H9 (cell line): ENCODE measurements at regions not wholly inside any gene's neighbourhood (a gene's known extent, or its start where the extent isn't known, plus 50 kb on each side); places are given as distances from the start of the nearest gene placed in this dataset.

Source experiments
- DNase-seq: peaks from one replicate; pipeline ENCODE4 v3.0.0-alpha.2; 2017
- H2AFZ ChIP-seq: one replicate; pipeline ENCODE4 v1.6.1; 2013; ENCODE audit warnings: mild to moderate bottlenecking, low read length, control low read depth, moderate library complexity
- H2AK5ac ChIP-seq: 2 replicates; pipeline ENCODE4 v1.6.1; 2013; ENCODE audit warnings: low read length, control low read depth, mixed read lengths; ENCODE audit not compliant: insufficient read length
- H2BK120ac ChIP-seq: one replicate; pipeline ENCODE4 v1.6.1; 2013; ENCODE audit warnings: low read depth, mild to moderate bottlenecking, low read length, control low read depth, inconsistent platforms; ENCODE audit not compliant: poor library complexity, severe bottlenecking
- H2BK12ac ChIP-seq: 2 replicates; pipeline ENCODE4 v1.6.1; 2013; ENCODE audit warnings: low read length, control low read depth, mixed read lengths, low read depth; ENCODE audit not compliant: insufficient read length
- H2BK15ac ChIP-seq: 2 replicates; pipeline ENCODE4 v1.6.1; 2013; ENCODE audit warnings: low read depth, low read length, control low read depth
- H2BK20ac ChIP-seq: one replicate; pipeline ENCODE4 v1.6.1; 2013; ENCODE audit warnings: low read depth, mild to moderate bottlenecking, low read length, control low read depth, inconsistent platforms; ENCODE audit not compliant: poor library complexity, severe bottlenecking
- H2BK5ac ChIP-seq: 2 replicates; pipeline ENCODE4 v1.6.1; 2013; ENCODE audit warnings: low read length, control low read depth, mixed read lengths; ENCODE audit not compliant: insufficient read length
- H3K14ac ChIP-seq: 2 replicates; pipeline ENCODE4 v1.6.1; 2013; ENCODE audit warnings: low read length, control low read depth; ENCODE audit not compliant: insufficient read depth
- H3K18ac ChIP-seq: 2 replicates; pipeline ENCODE4 v1.6.1; 2013; ENCODE audit warnings: low read depth, mild to moderate bottlenecking, mixed read lengths, low read length, control low read depth; ENCODE audit not compliant: insufficient read length
- H3K23ac ChIP-seq: 2 replicates; pipeline ENCODE4 v1.6.1; 2013; ENCODE audit warnings: low read length, control low read depth, mixed read lengths, low read depth; ENCODE audit not compliant: insufficient read length
- H3K23me2 ChIP-seq: 2 replicates; pipeline ENCODE4 v1.6.1; 2013; ENCODE audit warnings: low read depth, mild to moderate bottlenecking, mixed read lengths, low read length, control low read depth; ENCODE audit not compliant: insufficient read length, poor library complexity, severe bottlenecking
- H3K27ac ChIP-seq: 2 replicates; pipeline ENCODE4 v1.5.1; 2013; ENCODE audit warnings: low read length, control low read depth, mixed read lengths, low read depth; ENCODE audit not compliant: insufficient read length
- H3K27me3 ChIP-seq: 2 replicates; pipeline ENCODE4 v1.6.1; 2013; ENCODE audit warnings: low read length, control low read depth, inconsistent platforms; ENCODE audit not compliant: insufficient read depth
- H3K4ac ChIP-seq: 2 replicates; pipeline ENCODE4 v1.6.1; 2013; ENCODE audit warnings: low read depth, mild to moderate bottlenecking, control low read depth, inconsistent platforms, low read length, moderate library complexity
- H3K4me1 ChIP-seq: 2 replicates; pipeline ENCODE4 v1.6.1; 2013; ENCODE audit warnings: low read length, control low read depth, inconsistent platforms; ENCODE audit not compliant: insufficient read depth
- H3K4me2 ChIP-seq: 2 replicates; pipeline ENCODE4 v1.6.1; 2013; ENCODE audit warnings: low read length, control low read depth, mixed read lengths; ENCODE audit not compliant: insufficient read length, insufficient read depth
- H3K56ac ChIP-seq: 2 replicates; pipeline ENCODE4 v1.6.1; 2013; ENCODE audit warnings: low read depth, mild to moderate bottlenecking, mixed read lengths, low read length, control low read depth; ENCODE audit not compliant: insufficient read length
- H3K79me1 ChIP-seq: 2 replicates; pipeline ENCODE4 v1.6.1; 2013; ENCODE audit warnings: low read depth, mild to moderate bottlenecking, moderate library complexity, low read length, control low read depth, inconsistent platforms; ENCODE audit not compliant: insufficient read depth, poor library complexity, severe bottlenecking
- H3K79me2 ChIP-seq: 2 replicates; pipeline ENCODE4 v1.6.1; 2013; ENCODE audit warnings: low read length, control low read depth, inconsistent platforms; ENCODE audit not compliant: insufficient read depth
- H3K9ac ChIP-seq: 2 replicates; pipeline ENCODE4 v1.6.1; 2013; ENCODE audit warnings: low read length, control low read depth, mixed read lengths; ENCODE audit not compliant: insufficient read length; ENCODE audit errors: extremely low read depth
- H3K9me3 ChIP-seq: one replicate; pipeline ENCODE4 v1.6.1; 2013; ENCODE audit warnings: low read depth, low read length, inconsistent platforms; ENCODE audit not compliant: control insufficient read depth
- H3T11ph ChIP-seq: one replicate; pipeline ENCODE4 v1.6.1; 2013; ENCODE audit warnings: mild to moderate bottlenecking, low read length, control low read depth, inconsistent platforms
- H4K20me1 ChIP-seq: one replicate; pipeline ENCODE4 v1.6.1; 2013; ENCODE audit not compliant: control insufficient read depth, insufficient read length, insufficient read depth
- H4K5ac ChIP-seq: 2 replicates; pipeline ENCODE4 v1.6.1; 2013; ENCODE audit warnings: low read depth, mild to moderate bottlenecking, mixed read lengths, low read length, control low read depth; ENCODE audit not compliant: insufficient read length
- H4K8ac ChIP-seq: replicated peaks from 2 replicates; pipeline ENCODE4 v1.6.1; 2013; ENCODE audit warnings: low read length, control low read depth, mixed read lengths, low read depth; ENCODE audit not compliant: insufficient read length
- H4K91ac ChIP-seq: 2 replicates; pipeline ENCODE4 v1.6.1; 2013; ENCODE audit warnings: low read depth, mild to moderate bottlenecking, moderate library complexity, mixed read lengths, low read length, control low read depth; ENCODE audit not compliant: insufficient read length
- H3K27ac Mint-ChIP-seq, 3 experiments: 2 replicates in 2 of 3; 3 replicates in 1 of 3; pipeline ENCODE4 v1.8.0; 2020 to 2021; ENCODE audit warnings: mixed read lengths in 3 of 3, mild to moderate bottlenecking in 1 of 3, moderate library complexity in 1 of 3
- H3K27me3 Mint-ChIP-seq: 2 replicates; pipeline ENCODE4 v1.8.0; 2021; ENCODE audit warnings: low read depth, mild to moderate bottlenecking, moderate library complexity, mixed read lengths
- H3K36me3 Mint-ChIP-seq, 3 experiments: 2 replicates in 2 of 3; 3 replicates in 1 of 3; pipeline ENCODE4 v1.8.0; 2020 to 2021; ENCODE audit warnings: low read depth in 3 of 3, mixed read lengths in 3 of 3; ENCODE audit not compliant: insufficient read depth in 1 of 3
- H3K4me1 Mint-ChIP-seq, 2 experiments: 2 replicates each; pipeline ENCODE4 v1.8.0; 2020; ENCODE audit warnings: mixed read lengths in 2 of 2
- H3K4me3 Mint-ChIP-seq, 2 experiments: 2 replicates in 1 of 2; 3 replicates in 1 of 2; pipeline ENCODE4 v1.8.0; 2020 to 2021; ENCODE audit warnings: mild to moderate bottlenecking in 2 of 2, mixed read lengths in 2 of 2, moderate library complexity in 1 of 2
- H3K9me3 Mint-ChIP-seq, 2 experiments: 2 replicates in 1 of 2; 3 replicates in 1 of 2; pipeline ENCODE4 v1.8.0; 2020; ENCODE audit warnings: mild to moderate bottlenecking in 2 of 2, mixed read lengths in 2 of 2, moderate library complexity in 1 of 2
- WGBS: extraction: QIAGEN DNeasy Blood & Tissue Kit; methylation state at CpG from one replicate; pipeline ENCODE4 v1.1.7; 2013; ENCODE audit warnings: missing lambda C conversion rate, low lambda C conversion rate, mixed read lengths; ENCODE audit not compliant: insufficient read length; ENCODE audit errors: extremely low coverage; 5-methylcytosine and 5-hydroxymethylcytosine counted together
- TF ChIP-seq, protein P1 (sequence below): fragments of 200-600 bp; sonication (generic); conservative IDR thresholded peaks from 3 replicates; pipeline ENCODE4 v1.8.0; 2021; ENCODE audit warnings: antibody characterized with exemption, mild to moderate bottlenecking

DNA sequence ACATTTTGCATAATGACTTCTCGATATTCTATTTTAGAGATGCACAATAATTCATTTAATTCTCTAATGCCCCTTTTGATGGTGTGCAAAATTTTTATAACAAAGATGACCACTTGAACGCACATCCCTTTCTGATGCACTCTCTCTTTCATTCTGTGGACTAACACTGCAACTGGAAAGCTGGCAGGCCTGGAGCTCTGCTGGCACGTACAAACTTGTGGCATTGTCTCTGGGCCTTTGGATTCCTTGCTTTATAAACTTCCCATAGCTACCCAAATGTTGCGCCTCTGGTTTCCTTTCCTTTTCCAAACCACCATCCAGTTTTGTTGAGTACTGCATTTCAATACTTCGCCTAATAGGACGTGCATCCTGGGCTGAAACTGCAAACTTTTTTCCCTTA, 194.5 kb upstream of the CFAP20DC start:
- Mint-ChIP-seq H3K4me3 (no peak overlapping the region), H3K27me3 (no peaks in the 10 kb centered on the region), H3K36me3 (no peaks in the 10 kb centered on the region; a peak in 1 of 7 replicates), H3K27ac (no peak overlapping the region), H3K4me1 (peaks cover 11 to 12% of the 10 kb centered on the region in 2 experiments), H3K9me3 (no peaks in the 10 kb centered on the region; a peak in 1 of 5 replicates)
- H3K56ac ChIP-seq = no peak overlapping the region
- no peak overlapping the region for H2BK15ac ChIP-seq
- H4K91ac ChIP-seq = no peak overlapping the region
- no peaks in the 10 kb centered on the region for H3K79me2 ChIP-seq
- H3K23ac ChIP-seq = no peak overlapping the region
- H4K8ac ChIP-seq = no peak overlapping the region
- H2BK12ac ChIP-seq = no peak overlapping the region
- no peak overlapping the region for H3K14ac ChIP-seq
- no peaks in the 10 kb centered on the region for H3K23me2 ChIP-seq
- H3T11ph ChIP-seq = no peak overlapping the region
- DNase-seq = no peak
- no peak overlapping the region for H2BK20ac ChIP-seq
- WGBS = 100% methylated on average over 1 of the region's 6 CpGs
- H2AK5ac ChIP-seq = no peak overlapping the region
- TF ChIP-seq, protein P1, sequence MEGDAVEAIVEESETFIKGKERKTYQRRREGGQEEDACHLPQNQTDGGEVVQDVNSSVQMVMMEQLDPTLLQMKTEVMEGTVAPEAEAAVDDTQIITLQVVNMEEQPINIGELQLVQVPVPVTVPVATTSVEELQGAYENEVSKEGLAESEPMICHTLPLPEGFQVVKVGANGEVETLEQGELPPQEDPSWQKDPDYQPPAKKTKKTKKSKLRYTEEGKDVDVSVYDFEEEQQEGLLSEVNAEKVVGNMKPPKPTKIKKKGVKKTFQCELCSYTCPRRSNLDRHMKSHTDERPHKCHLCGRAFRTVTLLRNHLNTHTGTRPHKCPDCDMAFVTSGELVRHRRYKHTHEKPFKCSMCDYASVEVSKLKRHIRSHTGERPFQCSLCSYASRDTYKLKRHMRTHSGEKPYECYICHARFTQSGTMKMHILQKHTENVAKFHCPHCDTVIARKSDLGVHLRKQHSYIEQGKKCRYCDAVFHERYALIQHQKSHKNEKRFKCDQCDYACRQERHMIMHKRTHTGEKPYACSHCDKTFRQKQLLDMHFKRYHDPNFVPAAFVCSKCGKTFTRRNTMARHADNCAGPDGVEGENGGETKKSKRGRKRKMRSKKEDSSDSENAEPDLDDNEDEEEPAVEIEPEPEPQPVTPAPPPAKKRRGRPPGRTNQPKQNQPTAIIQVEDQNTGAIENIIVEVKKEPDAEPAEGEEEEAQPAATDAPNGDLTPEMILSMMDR = no peak
- 0 out of 2 replicates have a peak, but pooled peaks cover 4% of the 10 kb centered on the region for H3K4me1 ChIP-seq
- no peak overlapping the region for H3K4me2 ChIP-seq
- no peak overlapping the region for H4K5ac ChIP-seq
- H3K9me3 ChIP-seq = no peaks in the 10 kb centered on the region
- H2AFZ ChIP-seq = no peak overlapping the region
- H3K79me1 ChIP-seq = no peaks in the 10 kb centered on the region
- no peak overlapping the region for H3K18ac ChIP-seq
- H2BK120ac ChIP-seq = no peak overlapping the region
- H3K4ac ChIP-seq = no peak overlapping the region
- no peaks in the 10 kb centered on the region for H4K20me1 ChIP-seq
- no peak overlapping the region for H2BK5ac ChIP-seq
- H3K27me3 ChIP-seq = no peaks in the 10 kb centered on the region
- no peak overlapping the region for H3K27ac ChIP-seq
- H3K9ac ChIP-seq = no peak overlapping the region
